ENCODE measurements at regions not wholly inside any gene's neighbourhood (a gene's known extent, or its start where the extent isn't known, plus 50 kb on each side); places are given as distances from the start of the nearest gene placed in this dataset.
A peak's percentile ranks its signal among the peaks of the same experiment; 100 is the strongest.
"Not testable (repeated sequence)": the region's sequence is repeated elsewhere in the genome, so short reads cannot be mapped to it uniquely, and the experiment has no call there.

GRCh38 chr7:114083166-114084001 lies 164.6 kb upstream of the PPP1R3A start:
- DNase-seq (ENCODE audit: low read depth, low spot score): no peak
- H3K4me3 ChIP-seq (ENCODE audit: low read depth, low read length): peak overlapping the region; percentile 56
- no peak for TF ChIP-seq CTCF (IDR thresholded peaks at IDR 0.05; ENCODE audit: low read depth, low read length)
- no peak overlapping the region for H3K27ac ChIP-seq (ENCODE audit: low read depth, low read length)
- CTCF ChIA-PET: interaction anchor here (0.6 to 1.9 kb wide), 5 partner anchors 63 to 1768 kb away, joined by 3 to 5 read pairs (median 3); no protein-coding TSS in a partner anchor
- H3K27me3 ChIP-seq (ENCODE audit: control insufficient read depth, insufficient read depth, low read length): peaks cover 29% of the 10 kb centered on the region
- peaks cover 6% of the 10 kb centered on the region for H3K9me3 ChIP-seq (ENCODE audit: control insufficient read depth, insufficient read depth, low read length)
- POLR2A ChIA-PET: no interaction called here

- H3K4me3 ChIP-seq (ENCODE audit: low read depth, low read length): peak overlapping the region; percentile 56
- H3K9me3 ChIP-seq (ENCODE audit: control insufficient read depth, insufficient read depth, low read length): peaks cover 6% of the 10 kb centered on the region
- H3K27ac ChIP-seq (ENCODE audit: low read depth, low read length): no peak overlapping the region
- POLR2A ChIA-PET: no interaction called here
- CTCF ChIA-PET: interaction anchor here (1.2 to 2.7 kb wide), 3 partner anchors 457 to 581 kb away, joined by 3 to 24 read pairs (median 5); no protein-coding TSS in a partner anchor
- no peak for TF ChIP-seq CTCF (IDR thresholded peaks at IDR 0.05; ENCODE audit: low read depth, low read length)
- peaks cover 29% of the 10 kb centered on the region for H3K27me3 ChIP-seq (ENCODE audit: control insufficient read depth, insufficient read depth, low read length)
- no peak for DNase-seq (ENCODE audit: low read depth, low spot score)
These were observed 163.9 kb upstream of the PPP1R3A start for GRCh38 chr7:114082642-114083165.

- CTCF ChIA-PET: interaction anchor here (0.6 to 2.7 kb wide), 21 partner anchors 8 to 1770 kb away, joined by 3 to 25 read pairs (median 4); no protein-coding TSS in a partner anchor
- POLR2A ChIA-PET: no interaction called here
- DNase-seq (ENCODE audit: low read depth, low spot score): peak; percentile 34
- peak; percentile 61 for TF ChIP-seq CTCF (IDR thresholded peaks at IDR 0.05; ENCODE audit: low read depth, low read length)
- Histone ChIP-seq H3K27me3 (ENCODE audit: control insufficient read depth, insufficient read depth, low read length) (peaks cover 29% of the 10 kb centered on the region), H3K4me3 (ENCODE audit: low read depth, low read length) (no peak overlapping the region), H3K9me3 (ENCODE audit: control insufficient read depth, insufficient read depth, low read length) (peaks cover 6% of the 10 kb centered on the region), H3K27ac (ENCODE audit: low read depth, low read length) (no peak overlapping the region)
These were observed 163.0 kb upstream of the PPP1R3A start for GRCh38 chr7:114081606-114082425.

- POLR2A ChIA-PET; DNase-seq (ENCODE audit: low read depth, low spot score); H3K9me3 ChIP-seq (ENCODE audit: control insufficient read depth, insufficient read depth, low read length); H3K4me3 ChIP-seq (ENCODE audit: low read depth, low read length); H3K27me3 ChIP-seq (ENCODE audit: control insufficient read depth, insufficient read depth, low read length); H3K27ac ChIP-seq (ENCODE audit: low read depth, low read length): not testable (repeated sequence)
- CTCF ChIA-PET: interaction anchor here (0.5 to 1.0 kb wide), 3 partner anchors 46 to 975 kb away, joined by 3 to 5 read pairs (median 4); no protein-coding TSS in a partner anchor
These were observed 158.3 kb upstream of the PPP1R3A start for GRCh38 chr7:114077158-114077524.

GRCh38 chr7:114076392-114077157 lies 157.8 kb upstream of the PPP1R3A start:
- POLR2A ChIA-PET; H3K27ac ChIP-seq (ENCODE audit: low read depth, low read length); H3K4me3 ChIP-seq (ENCODE audit: low read depth, low read length); H3K9me3 ChIP-seq (ENCODE audit: control insufficient read depth, insufficient read depth, low read length); H3K27me3 ChIP-seq (ENCODE audit: control insufficient read depth, insufficient read depth, low read length); DNase-seq (ENCODE audit: low read depth, low spot score); CTCF ChIA-PET: not testable (repeated sequence)

Data from AG04450 (cell line).